Brain microvascular endothelial cell (primary cell): ENCODE measurements at regions not wholly inside any gene's neighbourhood (a gene's known extent, or its start where the extent isn't known, plus 50 kb on each side); places are given as distances from the start of the nearest gene placed in this dataset.

Experiments
- DNase-seq: peaks from one replicate; pipeline ENCODE4 v3.0.0-alpha.2; 2020
- H3K27ac ChIP-seq: fragments of 250-450 bp; sonication (Bioruptor Pico); 2 replicates; pipeline ENCODE4 v1.5.1; 2020; ENCODE audit warnings: mild to moderate bottlenecking, moderate library complexity
- H3K27me3 ChIP-seq: fragments of 250-450 bp; sonication (Bioruptor Pico); replicated peaks from 2 replicates; pipeline ENCODE4 v1.5.1; 2020; ENCODE audit warnings: mild to moderate bottlenecking
- H3K36me3 ChIP-seq: fragments of 250-450 bp; sonication (Bioruptor Pico); replicated peaks from 2 replicates; pipeline ENCODE4 v1.5.1; 2020; ENCODE audit warnings: mild to moderate bottlenecking
- H3K4me3 ChIP-seq: 2 replicates; pipeline ENCODE4 v1.5.1; 2011; ENCODE audit warnings: low read depth, mild to moderate bottlenecking, control low read depth, low read length, moderate library complexity
- CTCF ChIP-seq: IDR thresholded peaks from 2 replicates; pipeline ENCODE4 v1.5.1; 2011; ENCODE audit warnings: low read depth, mild to moderate bottlenecking, moderate library complexity, low read length, control low read depth, inconsistent platforms; ENCODE audit errors: missing control alignments
- in situ Hi-C: cut with HindIII; loops from 2 replicates; pipeline ENCODE4 v1.10.0; 2017; ENCODE audit warnings: low sequenced_read_pairs, low pct_ligation_motif_present

- Histone ChIP-seq H3K36me3 (no peaks in the 10 kb centered on the region), H3K27me3 (no peaks in the 10 kb centered on the region), H3K4me3 (no peak overlapping the region), H3K27ac (no peak overlapping the region)
- TF ChIP-seq CTCF = no peak
- DNase-seq = no peak
- in situ Hi-C loops = no loop called here
Observed at GRCh38 chr2:188051706-188052105, 240.0 kb upstream of the GULP1 start.

DNA sequence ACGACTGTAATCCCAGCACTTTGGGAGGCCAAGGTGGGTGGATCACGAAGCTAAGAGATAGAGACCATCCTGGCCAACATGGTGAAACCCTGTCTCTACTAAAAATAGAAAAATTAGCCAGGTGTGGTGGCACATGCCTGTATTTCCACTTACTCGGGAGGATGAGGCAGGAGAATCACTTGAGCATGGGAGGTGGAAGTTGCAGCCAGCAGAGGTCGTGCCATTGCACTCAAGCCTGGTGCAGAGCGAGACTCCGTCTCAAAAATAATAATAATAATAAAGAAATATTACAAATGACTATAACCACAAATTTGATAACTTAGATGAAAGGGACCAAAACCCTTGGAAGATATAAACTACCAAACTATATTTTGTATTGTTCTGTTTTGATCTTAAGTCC lies 226.3 kb upstream of the GULP1 start:
- H3K4me3 ChIP-seq = no peak overlapping the region
- H3K27ac ChIP-seq = no peak overlapping the region
- DNase-seq = no peak
- no peaks in the 10 kb centered on the region for H3K27me3 ChIP-seq
- no peak for TF ChIP-seq CTCF
- no peaks in the 10 kb centered on the region for H3K36me3 ChIP-seq
- in situ Hi-C loops = no loop called here

GRCh38 chr2:188068093-188068492 lies 223.6 kb upstream of the GULP1 start:
- in situ Hi-C loops = no loop called here
- H3K27me3 ChIP-seq = no peaks in the 10 kb centered on the region
- H3K27ac ChIP-seq = no peak overlapping the region
- no peak overlapping the region for H3K4me3 ChIP-seq
- no peaks in the 10 kb centered on the region for H3K36me3 ChIP-seq
- TF ChIP-seq CTCF = no peak
- no peak for DNase-seq

- no peaks in the 10 kb centered on the region for H3K27me3 ChIP-seq
- no peak overlapping the region for H3K4me3 ChIP-seq
- no peak overlapping the region for H3K27ac ChIP-seq
- in situ Hi-C loops = no loop called here
- H3K36me3 ChIP-seq = no peaks in the 10 kb centered on the region
- no peak for TF ChIP-seq CTCF
- DNase-seq = no peak
Observed at GRCh38 chr2:188076149-188077056, 215.3 kb upstream of the GULP1 start.

DNA sequence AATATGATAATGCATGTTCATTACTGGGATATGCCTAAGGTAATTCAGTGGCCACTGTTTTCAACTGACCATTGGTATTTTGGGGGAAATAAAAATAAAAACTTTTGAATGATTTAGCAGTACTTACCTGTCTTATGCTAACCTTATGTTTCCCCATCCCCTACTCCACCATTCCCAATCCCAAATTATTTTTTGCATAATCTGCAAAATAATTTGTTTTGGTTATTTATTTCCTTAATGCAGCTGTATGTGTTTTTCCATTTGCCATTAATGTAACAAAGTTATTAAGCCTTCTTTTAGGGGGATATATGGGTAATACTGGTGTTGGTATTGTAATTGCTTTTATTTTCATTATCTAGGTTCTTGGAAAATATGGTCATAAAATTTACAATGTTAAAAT lies 213.9 kb upstream of the GULP1 start:
- no peak for TF ChIP-seq CTCF
- no peaks in the 10 kb centered on the region for H3K27me3 ChIP-seq
- H3K36me3 ChIP-seq = no peaks in the 10 kb centered on the region
- no peak overlapping the region for H3K27ac ChIP-seq
- H3K4me3 ChIP-seq = no peak overlapping the region
- no peak for DNase-seq
- in situ Hi-C loops = no loop called here

GRCh38 chr2:188078534-188078933 lies 213.1 kb upstream of the GULP1 start:
- no peak for TF ChIP-seq CTCF
- in situ Hi-C loops = no loop called here
- Histone ChIP-seq H3K27ac (no peak overlapping the region), H3K4me3 (no peak overlapping the region), H3K27me3 (no peaks in the 10 kb centered on the region), H3K36me3 (no peaks in the 10 kb centered on the region)
- DNase-seq = no peak
